Pancreas (tissue), 10 donors: ENCODE measurements at regions not wholly inside any gene's neighbourhood (a gene's known extent, or its start where the extent isn't known, plus 50 kb on each side); places are given as distances from the start of the nearest gene placed in this dataset.
"Not testable (repeated sequence)": the region's sequence is repeated elsewhere in the genome, so short reads cannot be mapped to it uniquely, and the experiment has no call there.

Experiments used
- ATAC-seq, 4 donors: fragments of 200-7000 bp; cut with Tn5 transposase; one replicate each; pipeline versions ENCODE4 v1.8.0 to v1.9.1; 2020; ENCODE audit warnings: mild to moderate bottlenecking in 4 of 4, moderate library complexity in 4 of 4
- DNase-seq, 6 donors: peaks; one replicate each; pipeline ENCODE4 v3.0.0-alpha.2; 2020
- FAIRE-seq: peaks from 2 replicates; lab custom pipeline; 2012; peaks lifted over from hg19 to GRCh38; lab: Jason Lieb, UNC
- H3K27ac ChIP-seq, 4 donors: fragments of 200-600 bp; sonication (generic); 1 replicate in 3 of 4; 2 replicates in 1 of 4; pipeline versions ENCODE4 v1.5.0 to v1.8.0; 2020
- H3K27me3 ChIP-seq, 4 donors: fragments of 200-600 bp; one replicate each; pipeline ENCODE4 v1.8.0; 2021
- H3K36me3 ChIP-seq, 3 donors: fragments of 200-600 bp; sonication (generic) in 1 of 3; one replicate each; pipeline versions ENCODE4 v1.5.0 to v1.8.0; 2020 to 2021
- H3K4me1 ChIP-seq, 3 donors: fragments of 200-600 bp; one replicate each; pipeline ENCODE4 v1.8.0; 2021
- H3K4me3 ChIP-seq, 4 donors: fragments of 200-600 bp; sonication (generic) in 2 of 4; one replicate each; pipeline versions ENCODE4 v1.5.0 to v1.8.0; 2020 to 2021
- H3K9me3 ChIP-seq, 4 donors: fragments of 200-600 bp; one replicate each; pipeline ENCODE4 v1.8.0; 2021
- WGBS, 2 donors: extraction: QIAGEN DNeasy Blood & Tissue Kit; methylation state at CpG; one replicate each; pipeline ENCODE4 v1.1.7; 2013; 5-methylcytosine and 5-hydroxymethylcytosine counted together
- intact Hi-C, 3 donors: fragments of 100-400 bp; cut with DNase I; formaldehyde crosslinking; loops; one replicate each; pipeline versions ENCODE4 v1.11.1 to v1.14.2; 2022
- TF ChIP-seq, protein P1 (sequence below), 4 donors: fragments of 200-600 bp; sonication (generic) in 3 of 4; IDR thresholded peaks; one replicate each; pipeline versions ENCODE4 v1.5.0 to v1.8.0; 2021; ENCODE audit warnings: antibody characterized with exemption in 4 of 4
- donor health status: healthy with polysubstance abuse.
- donor health status: DM: no; HTN: no; CAD: no; lungs with moderate emphysema.
- donor health status: DM: no; HTN: no; CAD: no.
- donor health status: control.
- donor health status: control.
- donor health status: Bipolar disorder and iron deficiency.
- donor health status: DM: yes; HTN: yes; CAD: no.
- donor health status: DM: no; HTN: no; CAD: no.
- donor health status: DM: no; HTN: no; CAD: no.
- donor health status: DM: yes; HTN: yes; CAD: no.

- H3K27ac ChIP-seq, result no peak overlapping the region
- TF ChIP-seq, protein P1, sequence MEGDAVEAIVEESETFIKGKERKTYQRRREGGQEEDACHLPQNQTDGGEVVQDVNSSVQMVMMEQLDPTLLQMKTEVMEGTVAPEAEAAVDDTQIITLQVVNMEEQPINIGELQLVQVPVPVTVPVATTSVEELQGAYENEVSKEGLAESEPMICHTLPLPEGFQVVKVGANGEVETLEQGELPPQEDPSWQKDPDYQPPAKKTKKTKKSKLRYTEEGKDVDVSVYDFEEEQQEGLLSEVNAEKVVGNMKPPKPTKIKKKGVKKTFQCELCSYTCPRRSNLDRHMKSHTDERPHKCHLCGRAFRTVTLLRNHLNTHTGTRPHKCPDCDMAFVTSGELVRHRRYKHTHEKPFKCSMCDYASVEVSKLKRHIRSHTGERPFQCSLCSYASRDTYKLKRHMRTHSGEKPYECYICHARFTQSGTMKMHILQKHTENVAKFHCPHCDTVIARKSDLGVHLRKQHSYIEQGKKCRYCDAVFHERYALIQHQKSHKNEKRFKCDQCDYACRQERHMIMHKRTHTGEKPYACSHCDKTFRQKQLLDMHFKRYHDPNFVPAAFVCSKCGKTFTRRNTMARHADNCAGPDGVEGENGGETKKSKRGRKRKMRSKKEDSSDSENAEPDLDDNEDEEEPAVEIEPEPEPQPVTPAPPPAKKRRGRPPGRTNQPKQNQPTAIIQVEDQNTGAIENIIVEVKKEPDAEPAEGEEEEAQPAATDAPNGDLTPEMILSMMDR (IDR thresholded peaks at IDR 0.05), result no peak
- no peak for FAIRE-seq
- ATAC-seq, result no peak
- H3K36me3 ChIP-seq, result no peaks in the 10 kb centered on the region
- H3K4me3 ChIP-seq, result no peak overlapping the region
- no peaks in the 10 kb centered on the region for H3K4me1 ChIP-seq
- 58 to 68% methylated on average over 3 of the region's 3 CpGs for WGBS, 2 donors
- H3K27me3 ChIP-seq, result no peaks in the 10 kb centered on the region
- DNase-seq, result no peak
- intact Hi-C loops, result no loop called here
- no peaks in the 10 kb centered on the region for H3K9me3 ChIP-seq
Observed at GRCh38 chr10:21379143-21379542, 146.3 kb downstream of the SKIDA1 start.

DNA sequence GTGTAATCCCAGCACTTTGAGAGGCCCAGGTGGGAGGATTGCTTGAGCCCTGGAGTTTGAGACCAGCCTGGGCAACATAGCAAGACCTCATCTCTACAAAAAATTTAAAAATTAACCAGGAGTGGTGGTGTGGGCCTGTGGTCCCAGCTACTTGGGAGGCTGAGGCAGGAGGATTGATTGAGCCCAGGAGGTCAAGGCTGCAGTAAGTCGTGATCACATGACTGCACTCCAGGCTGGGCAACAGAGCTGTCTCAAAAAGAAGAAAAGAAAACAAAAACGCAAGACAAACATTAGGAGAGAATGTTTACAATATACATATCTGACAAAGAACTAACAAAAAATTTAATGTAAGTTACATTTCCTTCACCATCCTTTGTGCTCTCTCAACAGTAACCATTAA is 150.2 kb downstream of the SKIDA1 start:
- WGBS, 2 donors, result 62 to 69% methylated on average over 2 of the region's 2 CpGs
- H3K4me3 ChIP-seq, DNase-seq, H3K27ac ChIP-seq, H3K36me3 ChIP-seq, H3K9me3 ChIP-seq, H3K4me1 ChIP-seq, H3K27me3 ChIP-seq, FAIRE-seq, ATAC-seq, intact Hi-C loops: not testable (repeated sequence)

- FAIRE-seq, H3K27ac ChIP-seq, intact Hi-C loops, H3K9me3 ChIP-seq, ATAC-seq, H3K4me3 ChIP-seq, DNase-seq, H3K27me3 ChIP-seq, H3K36me3 ChIP-seq, H3K4me1 ChIP-seq: not testable (repeated sequence)
- 68 to 72% methylated on average over 3 of the region's 3 CpGs for WGBS, 2 donors
Observed at GRCh38 chr10:21373881-21374280, 151.6 kb downstream of the SKIDA1 start.

DNA sequence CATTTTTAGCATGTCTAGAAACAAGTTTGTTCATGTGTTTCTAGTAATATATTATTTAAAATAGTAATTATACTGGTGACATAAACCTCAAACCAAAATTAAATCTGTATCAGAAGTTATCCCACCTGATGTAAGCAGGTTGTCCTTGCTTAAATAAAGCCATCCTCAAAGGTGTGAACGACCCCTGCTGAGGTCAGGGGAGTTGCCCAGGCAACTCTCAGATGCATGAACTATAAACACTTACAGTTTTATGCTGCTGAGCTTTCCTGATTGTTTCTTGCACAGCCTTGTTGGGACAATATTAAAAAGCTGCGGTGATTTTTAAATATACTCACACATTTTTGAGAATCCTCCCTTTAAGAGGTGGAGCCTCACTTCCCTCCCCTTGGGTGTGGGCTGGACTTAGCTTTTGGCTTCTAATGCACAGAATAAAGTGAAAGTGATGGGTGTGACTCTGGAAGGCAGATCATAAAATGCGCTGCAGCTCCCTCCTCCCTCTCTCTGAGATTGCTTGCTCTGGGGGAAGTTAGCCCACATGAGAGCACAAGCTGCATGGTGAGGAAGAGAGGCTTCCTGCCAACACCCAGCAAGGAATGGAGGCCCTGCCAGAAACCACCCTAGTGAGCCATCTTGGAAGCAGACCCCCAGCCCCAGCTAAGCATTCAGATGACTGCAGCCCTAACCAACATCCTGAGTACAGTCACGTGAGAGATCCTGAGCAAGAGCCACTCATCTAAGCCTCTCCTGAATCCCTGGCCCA is 152.7 kb downstream of the SKIDA1 start:
- no peaks in the 10 kb centered on the region for H3K9me3 ChIP-seq
- FAIRE-seq (no peak), ATAC-seq (peak in 3 of 4 donors; percentile 67 to 83 (median 79)), DNase-seq (no peak)
- H3K27ac ChIP-seq, result no peak overlapping the region
- H3K36me3 ChIP-seq, result no peaks in the 10 kb centered on the region
- intact Hi-C loops, result no loop called here
- WGBS, 2 donors, result 63 to 67% methylated on average over 4 of the region's 4 CpGs
- no peaks in the 10 kb centered on the region for H3K4me1 ChIP-seq
- TF ChIP-seq, protein P1 (IDR thresholded peaks at IDR 0.05), result no peak
- H3K27me3 ChIP-seq, result no peaks in the 10 kb centered on the region
- H3K4me3 ChIP-seq, result no peak overlapping the region

DNA sequence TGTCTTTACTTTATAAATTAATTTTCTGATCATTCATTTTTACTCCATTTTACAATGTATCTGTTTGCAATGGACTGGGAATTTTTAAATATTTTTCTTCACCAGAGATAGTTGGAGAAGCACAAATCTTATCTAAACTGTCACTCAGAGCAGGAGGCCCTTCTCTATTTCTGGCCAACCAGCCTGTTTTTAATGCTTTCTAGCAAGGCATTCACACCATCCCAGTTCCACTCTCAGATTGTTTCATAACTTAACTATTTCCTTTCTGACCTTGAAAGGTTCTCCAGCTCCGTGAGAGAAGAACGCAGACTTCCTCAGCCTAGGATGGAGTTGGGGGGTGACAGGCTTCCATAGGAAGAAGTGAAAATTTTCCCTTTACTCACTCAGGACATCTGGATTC is 155.8 kb downstream of the SKIDA1 start:
- ATAC-seq (no peak), FAIRE-seq (no peak), DNase-seq (no peak)
- H3K27ac ChIP-seq, result no peak overlapping the region
- H3K27me3 ChIP-seq, result no peaks in the 10 kb centered on the region
- TF ChIP-seq, protein P1 (IDR thresholded peaks at IDR 0.05), result no peak
- no peaks in the 10 kb centered on the region for H3K4me1 ChIP-seq
- no peaks in the 10 kb centered on the region for H3K9me3 ChIP-seq
- WGBS, 2 donors, result 42% methylated on average over 2 of the region's 2 CpGs
- H3K4me3 ChIP-seq, result no peak overlapping the region
- intact Hi-C loops, result no loop called here
- H3K36me3 ChIP-seq, result no peaks in the 10 kb centered on the region

DNA sequence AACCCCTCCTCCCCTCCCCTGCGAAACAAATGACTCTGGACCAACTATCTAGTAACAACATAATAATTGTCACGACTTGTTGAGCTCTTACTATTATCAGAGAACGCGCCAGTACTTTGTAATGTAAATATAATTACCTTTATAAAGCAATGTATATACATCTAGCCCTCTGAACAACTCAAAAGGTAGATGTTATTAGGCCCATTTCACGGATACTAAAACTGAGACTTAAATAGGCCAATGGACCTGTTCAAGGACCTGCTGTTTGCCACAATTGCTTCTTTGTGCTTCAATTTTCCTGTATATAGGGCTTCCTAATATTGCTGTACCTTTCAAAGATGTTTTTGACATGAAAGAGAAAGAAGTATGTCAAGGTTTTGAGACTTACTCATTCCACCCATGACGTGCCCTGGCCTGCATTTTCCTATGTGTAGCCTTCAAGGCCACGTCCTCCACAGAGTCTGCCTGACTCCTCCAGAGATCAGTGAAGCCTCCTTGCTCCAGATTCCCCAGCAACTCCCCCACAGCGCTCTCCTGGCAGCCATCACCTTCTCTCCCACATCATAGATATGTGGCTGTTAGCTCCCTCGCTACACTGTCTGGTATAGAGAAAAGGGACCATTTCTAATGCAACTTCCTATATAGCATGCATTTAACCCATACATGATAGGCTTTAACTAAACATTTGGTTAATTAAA is 156.6 kb downstream of the SKIDA1 start:
- intact Hi-C loops, result no loop called here
- H3K4me3 ChIP-seq, result no peak overlapping the region
- H3K27ac ChIP-seq, result no peak overlapping the region
- no peak for DNase-seq
- FAIRE-seq, result no peak
- no peaks in the 10 kb centered on the region for H3K36me3 ChIP-seq
- H3K27me3 ChIP-seq, result no peaks in the 10 kb centered on the region
- ATAC-seq, result no peak
- 76 to 83% methylated on average over 9 of the region's 9 CpGs for WGBS, 2 donors
- no peaks in the 10 kb centered on the region for H3K9me3 ChIP-seq
- H3K4me1 ChIP-seq, result no peaks in the 10 kb centered on the region
- TF ChIP-seq, protein P1 (IDR thresholded peaks at IDR 0.05), result no peak
